Mucosa of rectum (tissue), 2 donors: ENCODE measurements at regions not wholly inside any gene's neighbourhood (a gene's known extent, or its start where the extent isn't known, plus 50 kb on each side); places are given as distances from the start of the nearest gene placed in this dataset.

ENCODE experiments used
- H3K27ac ChIP-seq, 2 donors: one replicate each; pipeline ENCODE4 v1.7.0; 2013; ENCODE audit warnings: inconsistent platforms in 2 of 2, low read depth in 2 of 2, low read length in 2 of 2
- H3K27me3 ChIP-seq, 2 donors: one replicate each; pipeline ENCODE4 v1.7.0; 2013; ENCODE audit warnings: low read length in 2 of 2; ENCODE audit not compliant: control insufficient read depth in 2 of 2, insufficient read depth in 2 of 2
- H3K36me3 ChIP-seq, 2 donors: one replicate each; pipeline ENCODE4 v1.7.0; 2013; ENCODE audit warnings: low read length in 2 of 2; ENCODE audit not compliant: control insufficient read depth in 2 of 2, insufficient read depth in 2 of 2
- H3K4me1 ChIP-seq, 2 donors: one replicate each; pipeline ENCODE4 v1.7.0; 2013; ENCODE audit warnings: low read length in 2 of 2, mild to moderate bottlenecking in 1 of 2; ENCODE audit not compliant: control insufficient read depth in 2 of 2, insufficient read depth in 2 of 2
- H3K4me3 ChIP-seq, 2 donors: one replicate each; pipeline ENCODE4 v1.7.0; 2013; ENCODE audit warnings: low read length in 2 of 2
- H3K9ac ChIP-seq, 2 donors: one replicate each; pipeline ENCODE4 v1.7.0; 2013; ENCODE audit warnings: low read length in 2 of 2, low read depth in 1 of 2, mild to moderate bottlenecking in 1 of 2
- H3K9me3 ChIP-seq, 2 donors: one replicate each; pipeline ENCODE4 v1.7.0; 2013; ENCODE audit warnings: low read length in 2 of 2; ENCODE audit not compliant: control insufficient read depth in 2 of 2
- donor health status: healthy.
- donor health status: Normal muscosa, but diverticular disease.

DNA sequence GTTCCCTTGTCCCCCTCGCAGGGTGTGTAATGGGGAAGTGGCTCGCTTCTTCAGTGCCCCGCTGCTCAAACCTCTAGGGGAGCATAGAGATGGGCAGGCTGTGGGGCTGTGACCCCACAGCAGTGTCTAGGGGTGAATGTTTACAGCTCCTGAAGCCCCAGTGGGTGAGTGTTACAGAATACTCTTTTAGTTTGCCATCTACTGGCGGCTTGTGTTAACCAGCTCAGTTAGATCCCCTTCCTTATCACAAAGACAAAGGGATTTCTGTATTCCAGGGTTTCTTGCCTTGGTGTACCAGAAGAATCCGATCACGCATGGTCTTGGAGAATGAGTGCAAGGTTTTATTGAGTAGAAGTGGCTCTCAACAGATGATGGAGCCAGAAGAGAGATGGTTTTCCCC, 108.1 kb upstream of the IQCM start:
- H3K27ac ChIP-seq = no peak overlapping the region
- no peaks in the 10 kb centered on the region for H3K9me3 ChIP-seq
- no peak overlapping the region for H3K4me3 ChIP-seq
- H3K4me1 ChIP-seq = peaks cover 2 to 5% of the 10 kb centered on the region in 2 donors
- no peak overlapping the region for H3K9ac ChIP-seq
- no peaks in the 10 kb centered on the region for H3K36me3 ChIP-seq
- no peaks in the 10 kb centered on the region for H3K27me3 ChIP-seq

DNA sequence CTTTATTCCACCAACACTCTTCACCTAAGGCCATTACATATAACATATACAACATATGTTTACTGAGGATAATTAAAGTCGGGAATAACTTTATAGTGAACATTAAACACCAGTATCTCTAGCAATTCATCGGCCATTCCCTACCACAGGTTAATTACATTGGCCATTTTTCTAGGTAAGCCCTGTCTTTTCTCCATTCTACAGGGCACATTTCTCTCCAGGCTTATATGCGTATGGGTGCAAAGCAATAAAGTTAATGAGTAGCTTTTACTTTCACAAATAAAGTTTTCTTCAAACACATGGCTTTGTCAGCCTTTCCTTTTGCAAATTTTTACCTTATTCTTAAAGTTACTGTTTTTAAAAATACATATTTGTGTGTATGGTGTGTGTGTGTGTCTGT, 111.9 kb upstream of the IQCM start:
- H3K9me3 ChIP-seq = no peaks in the 10 kb centered on the region
- no peak overlapping the region for H3K9ac ChIP-seq
- H3K27me3 ChIP-seq = no peaks in the 10 kb centered on the region
- H3K27ac ChIP-seq = no peak overlapping the region
- H3K36me3 ChIP-seq = no peaks in the 10 kb centered on the region
- peaks cover 2 to 5% of the 10 kb centered on the region in 2 donors for H3K4me1 ChIP-seq
- H3K4me3 ChIP-seq = no peak overlapping the region

DNA sequence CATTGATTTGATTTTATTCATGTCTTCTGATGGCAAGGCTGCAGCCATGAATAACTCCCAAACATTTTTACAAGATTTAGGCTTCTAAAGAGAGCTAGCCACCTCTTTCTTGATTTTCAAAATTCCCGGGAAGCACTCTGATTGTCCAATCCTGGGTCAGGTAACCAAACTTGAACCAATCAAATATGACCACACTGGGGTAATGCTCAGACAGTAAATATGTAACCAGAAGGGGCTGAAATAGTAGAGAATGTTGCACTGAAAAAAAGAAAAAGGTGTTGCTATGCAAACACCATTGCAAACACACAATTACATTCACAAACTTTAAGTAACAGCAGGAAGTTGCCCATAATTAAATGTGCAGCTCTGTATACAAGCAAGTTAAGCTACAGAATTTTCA, 112.9 kb upstream of the IQCM start:
- Histone ChIP-seq H3K9me3 (no peaks in the 10 kb centered on the region), H3K9ac (no peak overlapping the region), H3K4me1 (peaks cover 2 to 5% of the 10 kb centered on the region in 2 donors), H3K4me3 (no peak overlapping the region), H3K36me3 (no peaks in the 10 kb centered on the region), H3K27ac (no peak overlapping the region), H3K27me3 (no peaks in the 10 kb centered on the region)

- Histone ChIP-seq H3K4me3 (no peak overlapping the region), H3K27me3 (no peaks in the 10 kb centered on the region), H3K4me1 (peaks cover 2 to 5% of the 10 kb centered on the region in 2 donors), H3K27ac (no peak overlapping the region), H3K36me3 (no peaks in the 10 kb centered on the region), H3K9ac (no peak overlapping the region), H3K9me3 (no peaks in the 10 kb centered on the region)
These were observed 115.8 kb upstream of the IQCM start for GRCh38 chr4:149931431-149931830.

DNA sequence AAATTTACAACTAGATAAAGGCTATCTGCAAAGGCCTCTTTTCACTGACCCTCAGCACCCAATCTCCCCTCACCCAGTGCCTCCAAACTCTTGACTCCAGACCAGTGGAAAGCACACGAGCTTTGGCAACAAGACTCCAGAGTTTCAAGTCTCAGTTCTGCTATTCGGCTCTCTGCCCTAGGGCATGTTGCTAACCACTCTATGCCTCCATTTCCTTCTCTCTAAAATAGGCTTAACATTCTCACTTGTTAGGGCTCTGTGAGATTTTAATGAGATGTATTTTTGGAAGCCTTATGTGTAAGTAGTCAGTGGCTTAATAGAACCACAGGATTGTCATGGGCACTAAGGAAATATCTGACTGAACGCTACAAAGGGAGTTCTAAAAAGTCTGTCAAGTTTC, 116.5 kb upstream of the IQCM start:
- no peaks in the 10 kb centered on the region for H3K36me3 ChIP-seq
- H3K9ac ChIP-seq = no peak overlapping the region
- H3K4me1 ChIP-seq = peaks cover 2 to 5% of the 10 kb centered on the region in 2 donors
- no peak overlapping the region for H3K4me3 ChIP-seq
- H3K27ac ChIP-seq = no peak overlapping the region
- H3K27me3 ChIP-seq = no peaks in the 10 kb centered on the region
- H3K9me3 ChIP-seq = no peaks in the 10 kb centered on the region

DNA sequence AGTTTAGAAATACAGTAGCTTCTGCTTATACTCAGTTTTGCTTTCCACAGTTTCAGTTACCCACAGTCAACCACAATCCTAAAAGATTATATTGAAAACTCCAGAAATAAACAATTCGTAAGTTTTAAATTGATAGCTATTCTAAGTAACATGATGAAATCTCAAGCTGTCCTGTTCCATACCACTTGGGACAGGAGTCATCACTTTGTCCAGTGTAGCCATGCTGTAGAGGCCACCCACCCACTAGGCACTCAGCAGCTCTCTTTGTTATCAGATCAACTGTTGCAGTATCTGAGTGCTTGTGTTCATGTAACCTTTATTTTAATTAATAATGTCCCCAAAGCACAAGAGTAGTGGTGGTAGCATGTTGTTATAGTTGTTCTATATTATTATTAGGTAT, 117.5 kb upstream of the IQCM start:
- no peak overlapping the region for H3K27ac ChIP-seq
- H3K4me1 ChIP-seq = no peaks in the 10 kb centered on the region
- no peaks in the 10 kb centered on the region for H3K27me3 ChIP-seq
- H3K36me3 ChIP-seq = no peaks in the 10 kb centered on the region
- H3K9ac ChIP-seq = no peak overlapping the region
- no peaks in the 10 kb centered on the region for H3K9me3 ChIP-seq
- H3K4me3 ChIP-seq = no peak overlapping the region

GRCh38 chr4:149933883-149934282, 118.2 kb upstream of the IQCM start:
- no peaks in the 10 kb centered on the region for H3K9me3 ChIP-seq
- H3K36me3 ChIP-seq = no peaks in the 10 kb centered on the region
- no peak overlapping the region for H3K9ac ChIP-seq
- H3K4me3 ChIP-seq = no peak overlapping the region
- no peak overlapping the region for H3K27ac ChIP-seq
- no peaks in the 10 kb centered on the region for H3K4me1 ChIP-seq
- H3K27me3 ChIP-seq = no peaks in the 10 kb centered on the region

DNA sequence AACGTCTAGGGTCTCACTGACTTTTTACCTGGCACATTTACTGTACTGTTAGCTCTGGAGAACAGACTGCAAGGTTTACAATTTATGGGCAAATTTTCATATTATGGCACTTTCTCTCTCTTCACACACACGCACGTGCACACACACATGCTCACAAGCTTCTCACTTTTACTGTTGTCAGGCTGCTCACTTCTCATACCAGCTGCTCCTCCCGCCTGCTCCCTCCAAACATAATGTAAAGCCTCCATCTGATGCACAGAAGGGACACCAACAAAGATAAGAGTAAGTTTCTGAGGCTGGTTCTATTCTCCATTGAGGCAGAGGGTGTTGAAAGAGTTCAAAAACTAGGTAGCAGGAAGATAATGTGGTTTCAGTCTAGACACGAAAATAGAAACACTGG, 128.9 kb upstream of the DCLK2 start:
- Histone ChIP-seq H3K9me3 (no peaks in the 10 kb centered on the region), H3K27ac (no peak overlapping the region), H3K9ac (no peak overlapping the region), H3K4me3 (no peak overlapping the region), H3K27me3 (no peaks in the 10 kb centered on the region), H3K4me1 (no peaks in the 10 kb centered on the region), H3K36me3 (no peaks in the 10 kb centered on the region)

GRCh38 chr4:149951152-149951900, 126.9 kb upstream of the DCLK2 start:
- no peak overlapping the region for H3K27ac ChIP-seq
- H3K9ac ChIP-seq = no peak overlapping the region
- no peak overlapping the region for H3K4me3 ChIP-seq
- no peaks in the 10 kb centered on the region for H3K36me3 ChIP-seq
- no peaks in the 10 kb centered on the region for H3K27me3 ChIP-seq
- H3K9me3 ChIP-seq = no peaks in the 10 kb centered on the region
- H3K4me1 ChIP-seq = no peaks in the 10 kb centered on the region

DNA sequence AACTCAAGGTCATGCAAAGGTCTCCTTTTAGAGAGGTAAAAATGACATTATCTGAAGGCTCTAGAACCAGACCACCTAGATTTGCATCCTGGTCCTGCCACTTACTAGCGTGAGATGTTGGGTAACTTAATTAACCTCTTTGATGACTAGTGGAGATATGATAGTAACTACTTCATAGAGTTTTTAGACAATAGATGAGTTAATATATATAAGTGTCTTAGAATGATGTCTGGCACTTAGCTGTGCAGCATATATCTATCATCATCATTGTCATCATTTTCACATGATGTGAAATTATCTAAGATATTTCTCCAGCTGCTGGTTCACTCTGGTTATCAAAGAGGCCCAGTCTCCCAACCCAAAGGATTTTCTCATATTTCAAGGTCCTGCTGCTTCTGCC, 126.1 kb upstream of the DCLK2 start:
- Histone ChIP-seq H3K4me3 (no peak overlapping the region), H3K9ac (no peak overlapping the region), H3K4me1 (no peaks in the 10 kb centered on the region), H3K9me3 (no peaks in the 10 kb centered on the region), H3K36me3 (no peaks in the 10 kb centered on the region), H3K27ac (no peak overlapping the region), H3K27me3 (no peaks in the 10 kb centered on the region)

DNA sequence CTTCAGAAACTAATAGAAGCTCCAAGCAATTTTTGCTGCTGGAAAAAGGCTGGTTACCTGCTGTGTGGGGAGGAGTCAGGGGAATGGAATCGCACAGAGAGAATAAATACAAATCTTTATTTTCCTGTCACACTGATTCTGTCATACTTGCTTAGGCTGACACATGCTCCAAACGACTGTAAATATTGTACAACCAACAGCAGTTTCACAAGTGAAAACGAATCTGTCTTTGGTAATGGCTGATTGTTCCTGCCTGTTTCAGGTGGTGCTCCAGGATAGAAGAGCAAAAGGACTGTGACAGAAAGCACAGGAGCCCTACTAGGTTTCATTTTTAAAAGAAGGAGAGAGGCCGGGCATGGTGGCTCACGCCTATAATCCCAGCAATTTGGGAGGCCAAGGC, 125.5 kb upstream of the DCLK2 start:
- H3K9ac ChIP-seq = no peak overlapping the region
- H3K9me3 ChIP-seq = no peaks in the 10 kb centered on the region
- no peak overlapping the region for H3K4me3 ChIP-seq
- H3K27me3 ChIP-seq = no peaks in the 10 kb centered on the region
- no peaks in the 10 kb centered on the region for H3K36me3 ChIP-seq
- no peak overlapping the region for H3K27ac ChIP-seq
- H3K4me1 ChIP-seq = no peaks in the 10 kb centered on the region
